ENCODE measurements at regions not wholly inside any gene's neighbourhood (a gene's known extent, or its start where the extent isn't known, plus 50 kb on each side); places are given as distances from the start of the nearest gene placed in this dataset.
A peak's percentile ranks its signal among the peaks of the same experiment; 100 is the strongest.
"Not testable (repeated sequence)": the region's sequence is repeated elsewhere in the genome, so short reads cannot be mapped to it uniquely, and the experiment has no call there.

GRCh38 chr12:58426437-58426836 is 485.1 kb downstream of the ATP23 start:
- DNase-seq = not testable (repeated sequence)

DNA sequence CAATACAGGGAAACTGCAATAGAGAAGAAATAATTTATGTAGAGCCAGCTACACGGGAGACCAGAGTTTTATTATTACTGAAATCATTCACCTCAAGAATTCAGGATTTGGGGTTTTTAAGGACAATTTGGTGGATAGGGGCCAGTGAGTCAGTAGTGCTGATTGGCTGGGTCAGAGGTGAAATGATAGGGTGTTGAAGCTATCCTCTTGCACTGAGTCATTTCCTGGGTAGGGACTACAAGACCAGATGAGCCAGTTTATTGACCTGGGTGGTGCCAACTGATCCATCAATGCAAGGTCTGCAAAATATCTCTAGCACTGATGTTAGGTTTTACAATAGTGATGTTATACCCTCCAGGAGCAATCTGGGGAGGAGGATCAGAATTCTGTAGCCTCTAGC is 486.3 kb downstream of the LRIG3 start:
- DNase-seq = no peak

GRCh38 chr12:58434726-58435125 is 485.6 kb downstream of the LRIG3 start:
- DNase-seq = no peak

- no peak for DNase-seq
Observed at GRCh38 chr12:58435647-58436046, 484.7 kb downstream of the LRIG3 start.

GRCh38 chr12:58441483-58441882 is 478.8 kb downstream of the LRIG3 start:
- no peak for DNase-seq

DNA sequence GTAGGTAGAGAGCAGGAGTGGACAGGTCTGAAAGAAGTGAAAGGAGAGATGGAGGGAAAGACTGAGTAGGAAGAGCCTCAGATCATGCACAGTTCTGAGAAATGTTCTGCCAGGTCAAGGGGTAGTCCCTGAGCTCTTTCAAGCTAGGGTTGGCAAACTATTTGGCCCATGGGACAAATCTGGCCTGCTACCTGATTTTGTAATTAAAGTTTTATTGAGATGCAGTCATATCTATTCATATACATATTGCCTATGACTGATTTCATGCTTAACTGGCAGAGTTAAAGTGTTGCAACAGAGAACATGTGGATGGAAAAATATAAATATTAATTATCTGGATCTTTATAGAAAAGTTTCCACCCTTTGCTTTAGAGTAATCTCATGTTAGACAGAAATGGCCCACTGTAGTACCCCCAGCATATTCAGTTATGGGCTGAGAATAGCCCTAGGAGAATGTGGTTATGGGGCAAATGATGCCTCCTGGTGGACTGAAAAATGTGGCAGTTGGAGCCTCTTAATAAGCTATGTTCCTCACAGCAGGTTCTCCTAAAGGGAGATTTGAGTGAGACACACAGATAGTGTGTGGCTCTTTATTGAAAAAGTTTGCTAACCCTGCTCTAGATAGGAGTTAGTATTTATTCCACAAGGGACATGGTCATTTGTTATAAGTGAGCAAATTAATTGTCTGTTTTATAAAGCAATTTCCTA is 476.9 kb downstream of the LRIG3 start:
- peak; percentile 17 for DNase-seq

- no peak for DNase-seq
Observed at GRCh38 chr12:58443981-58444371, 476.3 kb downstream of the LRIG3 start.

DNA sequence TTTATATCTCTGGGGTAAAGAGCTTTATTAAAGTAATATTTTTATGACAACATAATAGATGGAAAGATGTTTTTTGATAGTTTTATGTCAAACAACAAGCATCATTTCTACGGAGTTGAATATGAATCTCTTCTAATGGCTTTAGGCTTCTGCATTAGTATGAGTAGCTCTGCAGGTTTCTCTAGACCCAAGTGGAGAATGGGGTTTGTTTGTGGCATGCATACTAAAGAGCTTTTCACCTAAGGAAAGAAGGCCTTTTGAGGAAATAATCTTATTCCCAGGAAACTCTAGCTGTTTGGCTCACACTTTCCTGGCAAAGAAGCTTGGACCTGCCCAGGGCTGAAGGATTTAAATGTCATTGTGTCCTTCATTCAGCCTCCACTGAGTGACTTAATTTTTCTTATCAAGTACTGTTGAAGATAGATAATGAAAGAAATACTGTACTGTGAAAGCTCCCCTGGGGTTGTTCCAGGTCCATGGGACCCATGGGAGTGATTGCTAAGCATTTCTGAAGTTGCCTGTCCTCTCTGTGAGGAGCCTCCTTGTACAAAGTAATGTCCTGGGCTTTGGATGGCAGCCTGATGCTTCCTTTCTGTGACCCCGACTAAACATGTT is 469.3 kb downstream of the LRIG3 start:
- no peak for DNase-seq

- DNase-seq = no peak
Observed at GRCh38 chr12:58452546-58452945, 467.8 kb downstream of the LRIG3 start.

DNA sequence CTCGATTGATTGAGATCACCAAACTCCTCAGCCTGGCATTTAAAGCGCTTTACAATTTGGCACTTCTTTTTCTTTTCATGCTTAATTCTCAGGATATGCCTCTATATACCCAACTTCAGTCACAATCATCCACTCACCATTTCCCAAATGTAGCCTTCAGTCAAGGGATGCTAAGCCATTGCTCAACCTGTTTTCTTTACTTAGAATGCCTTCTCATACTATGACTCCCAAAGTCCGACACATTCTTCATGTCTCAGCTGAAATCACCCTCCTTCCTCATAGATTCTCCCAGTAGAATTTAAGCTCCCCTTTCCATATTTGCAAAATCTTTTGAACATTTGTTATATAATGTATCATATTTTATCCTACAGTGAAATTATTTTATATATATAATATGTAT is 467.0 kb downstream of the LRIG3 start:
- no peak for DNase-seq

DNA sequence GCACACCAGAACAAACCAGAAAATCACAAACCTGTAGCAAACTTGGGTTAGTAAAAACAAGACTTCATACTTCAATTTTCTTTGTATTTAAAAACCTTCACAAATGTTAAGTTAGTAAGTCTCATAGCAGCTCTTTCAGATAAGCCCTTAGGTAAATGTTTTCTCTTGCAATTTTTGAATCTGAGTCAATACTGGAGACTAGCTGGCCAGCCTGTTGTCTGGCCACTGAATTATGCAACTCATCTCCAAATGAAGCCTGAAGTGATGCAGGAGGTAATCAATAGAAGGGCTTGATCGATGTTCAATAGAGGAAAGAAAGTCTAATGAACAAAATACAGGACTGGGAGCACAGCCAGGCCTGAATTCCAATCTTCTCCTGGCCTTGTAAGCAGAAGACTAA is 465.2 kb downstream of the LRIG3 start:
- no peak for DNase-seq

GRCh38 chr12:58458102-58458501 is 462.2 kb downstream of the LRIG3 start:
- no peak for DNase-seq

DNA sequence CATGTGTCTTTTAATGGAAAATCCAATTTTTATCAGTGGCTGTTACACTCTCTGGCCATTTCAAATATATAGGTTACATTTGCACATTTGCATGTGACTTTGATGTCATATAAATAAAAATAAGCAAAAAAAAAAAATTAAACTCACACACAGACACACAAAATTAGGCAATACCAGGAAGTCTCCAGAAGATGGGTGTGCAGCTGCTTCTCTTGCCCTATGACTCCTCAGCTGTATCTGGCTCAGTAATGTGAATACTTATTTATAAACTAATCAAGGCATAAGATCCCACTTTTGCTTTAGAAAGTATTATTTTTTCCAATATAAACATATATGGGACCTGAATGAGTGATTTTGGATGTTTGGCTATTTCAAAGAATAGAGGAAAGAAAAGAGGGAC is 461.1 kb downstream of the LRIG3 start:
- no peak for DNase-seq

GRCh38 chr12:58463051-58463450 is 457.3 kb downstream of the LRIG3 start:
- no peak for DNase-seq

DNA sequence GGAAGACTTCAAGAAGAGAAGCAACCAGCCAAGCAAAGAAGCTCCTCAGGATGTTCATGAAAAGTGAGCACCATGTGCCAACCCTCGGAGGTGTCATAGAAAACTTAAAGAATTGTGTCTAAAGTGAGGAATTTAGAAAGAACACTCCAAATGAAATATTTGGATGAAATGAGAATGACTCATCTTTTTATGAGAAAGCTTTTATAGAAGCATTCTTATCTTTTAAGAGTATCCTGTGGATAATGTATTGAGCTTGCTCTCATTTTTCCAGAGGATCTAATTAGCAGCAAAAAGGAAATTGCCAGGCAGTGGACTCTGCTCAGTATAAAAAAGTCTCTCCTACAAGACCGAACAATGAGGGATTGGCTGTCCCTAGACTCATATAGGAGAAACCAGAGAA is 454.9 kb downstream of the LRIG3 start:
- no peak for DNase-seq

DNA sequence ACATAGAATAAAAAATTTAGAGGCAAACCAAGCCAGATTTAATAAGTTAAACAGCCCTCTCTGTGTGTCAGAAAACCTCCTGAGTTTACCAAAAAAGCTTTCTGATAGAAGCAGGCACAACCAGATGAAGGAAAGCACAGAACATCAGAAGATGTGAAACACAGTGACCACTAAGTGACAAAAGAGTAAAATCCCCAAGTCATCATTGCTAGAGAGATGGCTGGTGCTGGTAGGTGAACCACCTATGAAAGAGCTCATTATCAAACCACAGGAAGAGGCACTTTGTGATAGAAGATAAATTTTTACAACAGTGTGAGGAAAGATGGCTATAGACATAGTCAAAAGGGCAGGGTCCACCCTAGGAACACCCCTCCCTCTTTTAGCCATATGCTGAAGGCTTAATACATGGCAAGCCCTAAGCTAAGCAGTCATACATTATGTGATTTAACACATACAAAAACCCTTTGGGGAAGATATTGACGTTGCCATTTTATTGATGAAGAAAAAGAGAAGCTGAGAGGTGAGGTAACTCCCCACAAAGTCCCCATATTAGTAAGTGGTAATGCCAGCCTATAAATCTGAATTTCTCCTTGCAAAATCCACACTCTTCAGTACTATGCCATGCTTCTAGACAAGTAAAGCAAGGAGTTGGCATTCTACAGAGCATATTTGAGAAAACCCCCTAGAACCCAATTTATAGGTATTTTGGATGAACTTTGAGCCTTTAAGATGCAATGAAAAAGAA is 449.9 kb downstream of the LRIG3 start:
- DNase-seq = no peak

DNA sequence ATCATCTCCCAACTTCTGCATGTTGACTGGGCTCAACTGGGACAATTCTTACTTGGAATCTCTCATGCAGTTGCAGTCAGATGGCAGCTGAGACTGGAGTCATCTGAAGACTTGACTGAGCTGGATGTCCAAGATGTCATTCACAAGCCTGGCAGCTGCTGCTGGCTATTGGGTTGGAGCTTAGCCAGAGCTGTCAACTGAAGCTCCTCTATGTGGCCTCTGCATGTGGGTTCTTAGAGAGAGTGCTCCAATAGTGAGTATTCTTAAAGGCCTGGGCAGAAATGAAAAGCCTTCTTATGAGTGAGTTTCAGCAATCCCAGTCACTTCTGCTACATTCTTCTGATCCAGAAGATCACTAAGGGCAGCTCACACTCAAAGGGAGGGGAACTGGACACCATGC is 440.9 kb downstream of the LRIG3 start:
- DNase-seq = no peak

DNA sequence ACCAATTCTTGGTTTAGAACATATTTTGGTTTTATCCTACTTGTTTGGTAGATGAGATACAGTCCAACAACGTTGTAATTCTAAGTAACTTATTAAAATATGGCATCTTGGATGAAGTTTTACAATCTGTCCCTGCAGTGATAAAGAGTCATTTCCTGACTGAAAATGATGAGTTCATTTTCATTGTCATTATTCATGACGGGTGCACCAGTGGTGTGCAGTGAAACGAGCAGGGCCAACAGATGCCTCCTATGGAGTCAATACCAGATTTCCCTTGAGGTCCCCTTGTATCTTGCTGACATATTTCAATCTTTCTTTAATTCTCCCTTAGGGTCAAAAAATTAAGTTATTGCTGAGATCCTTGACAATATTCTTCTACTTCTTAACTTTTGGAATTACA is 438.5 kb downstream of the LRIG3 start:
- no peak for DNase-seq

DNA sequence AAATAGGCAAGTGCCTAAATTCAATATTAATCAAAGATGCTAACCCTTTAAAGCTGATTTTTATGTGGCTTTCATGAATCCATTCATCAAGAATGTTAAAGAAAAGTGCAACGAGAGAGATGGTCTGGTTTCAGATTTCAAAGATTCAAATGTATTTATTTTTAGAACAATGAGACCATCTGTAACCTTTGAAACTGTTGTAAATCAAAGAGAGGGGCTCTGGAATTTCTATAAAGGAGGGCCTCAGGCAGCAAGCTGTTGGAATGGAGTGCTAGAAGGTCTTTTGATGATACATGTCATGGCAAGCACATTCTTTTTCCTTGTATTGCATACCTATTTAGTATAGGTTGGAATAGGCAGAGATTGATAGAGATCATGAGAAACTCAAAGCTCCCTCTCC is 433.0 kb downstream of the LRIG3 start:
- no peak for DNase-seq

DNA sequence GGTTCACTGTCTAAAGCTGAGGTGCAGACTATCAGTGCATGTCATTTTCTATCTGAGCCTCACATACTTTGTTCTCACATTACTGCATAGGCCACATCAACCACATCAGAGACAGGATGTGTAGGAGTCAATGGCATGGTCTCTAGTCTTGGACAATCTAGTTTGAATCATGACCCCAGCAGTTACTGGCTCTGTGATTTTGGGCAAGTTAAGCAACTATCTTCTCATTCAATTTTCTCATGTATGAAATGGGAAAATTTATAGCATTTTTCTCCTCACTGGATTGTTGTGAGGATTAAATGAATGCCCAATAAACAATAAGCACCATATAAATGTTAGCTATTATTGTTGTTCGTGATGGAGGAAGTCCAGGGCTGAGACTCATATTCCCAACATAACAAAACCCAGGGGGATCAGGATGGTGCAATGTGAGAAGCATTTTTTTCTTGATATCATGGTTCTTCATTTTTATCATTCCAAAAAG is 432.6 kb downstream of the LRIG3 start:
- no peak for DNase-seq

- DNase-seq = no peak
Observed at GRCh38 chr12:58489394-58489793, 430.9 kb downstream of the LRIG3 start.

DNA sequence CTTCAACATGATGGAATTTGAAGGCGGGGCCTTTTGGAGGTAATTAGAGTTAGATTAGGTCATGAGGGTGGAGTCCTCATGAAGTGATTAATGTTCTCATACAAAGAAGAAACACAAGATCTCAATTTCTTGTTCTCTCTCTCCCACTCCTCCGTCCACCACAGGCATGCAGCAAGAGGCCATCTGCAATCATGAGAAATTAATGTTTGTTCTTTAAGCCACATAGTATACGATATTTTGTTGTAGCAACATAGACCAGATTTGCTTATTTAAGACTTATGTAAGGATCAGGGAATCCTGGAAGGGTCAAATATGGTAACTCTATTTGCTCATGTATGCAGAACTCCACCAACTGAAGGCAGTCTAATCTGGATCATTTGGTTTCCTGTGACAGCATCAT is 429.0 kb downstream of the LRIG3 start:
- no peak for DNase-seq

DNA sequence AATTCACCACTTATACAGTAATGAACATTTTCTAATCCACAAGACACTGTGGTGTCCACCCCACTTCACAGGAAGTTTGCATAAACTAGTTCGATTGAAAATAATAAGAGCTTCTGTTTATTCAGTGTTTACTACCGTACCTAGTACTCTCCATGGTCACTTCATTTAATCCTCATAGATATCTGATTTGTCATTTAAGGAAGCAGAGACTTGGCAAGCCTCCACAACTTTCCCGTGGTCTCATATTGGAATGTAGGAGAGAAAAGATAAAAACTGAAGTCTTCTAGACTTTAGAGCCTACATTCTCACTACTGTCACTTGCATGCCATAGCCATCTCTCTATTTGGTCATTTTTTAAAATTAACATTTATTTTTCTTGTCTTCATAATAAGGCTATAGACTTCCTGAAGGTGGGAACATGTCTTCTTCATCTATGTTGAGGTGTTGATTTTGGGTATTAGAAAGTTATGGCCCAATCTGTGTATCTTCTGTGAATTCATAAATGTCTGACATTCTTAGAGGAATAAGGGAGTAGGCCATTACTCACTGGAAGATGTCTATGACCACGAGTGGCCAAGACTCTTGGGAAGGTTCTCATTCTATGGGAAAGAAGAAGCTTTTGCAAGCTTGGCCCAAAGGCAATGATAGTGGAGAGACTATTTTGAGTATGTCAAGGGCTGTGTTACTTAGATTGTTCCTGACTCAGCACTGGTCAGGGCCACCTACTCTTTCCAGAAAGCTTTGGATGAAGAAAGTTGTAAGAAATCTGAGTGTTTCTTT is 423.7 kb downstream of the LRIG3 start:
- DNase-seq = no peak

Data from CD4-positive, alpha-beta T cell treated with Interleukin-17A for 1 hour (primary cell).